CD14-positive monocyte (primary cell): ENCODE measurements at regions not wholly inside any gene's neighbourhood (a gene's known extent, or its start where the extent isn't known, plus 50 kb on each side); places are given as distances from the start of the nearest gene placed in this dataset.

Experiments
- DNase-seq, 3 donors: peaks; one replicate each; pipeline ENCODE4 v3.0.0-alpha.2; 2011 to 2022
- H2AFZ ChIP-seq: 2 replicates; pipeline ENCODE4 v1.6.0; 2012; ENCODE audit warnings: mild to moderate bottlenecking, low read depth, low read length, inconsistent platforms; ENCODE audit not compliant: insufficient read depth, poor library complexity, severe bottlenecking
- H3K27ac ChIP-seq, 2 donors: 1 replicate in 1 of 2; 2 replicates in 1 of 2; pipeline ENCODE4 v1.5.1; 2012 to 2013; ENCODE audit warnings: low read length in 2 of 2, control low read depth in 1 of 2, inconsistent platforms in 1 of 2, low read depth in 1 of 2, mild to moderate bottlenecking in 1 of 2
- H3K27me3 ChIP-seq, 2 donors: one replicate each; pipeline versions ENCODE4 v1.6.0 to v1.6.1; 2011 to 2013; ENCODE audit warnings: low read length in 2 of 2; ENCODE audit not compliant: control insufficient read depth in 2 of 2, insufficient read depth in 2 of 2
- H3K36me3 ChIP-seq, 2 donors: replicated peaks in 1 of 2; 1 replicate in 1 of 2; 2 replicates in 1 of 2; pipeline versions ENCODE4 v1.5.1 to v1.6.1; 2012 to 2013; ENCODE audit warnings: low read length in 2 of 2, control low read depth in 1 of 2, inconsistent platforms in 1 of 2, mild to moderate bottlenecking in 1 of 2; ENCODE audit not compliant: insufficient read depth in 2 of 2, control insufficient read depth in 1 of 2
- H3K4me1 ChIP-seq, 2 donors: 1 replicate in 1 of 2; 2 replicates in 1 of 2; pipeline versions ENCODE4 v1.5.1 to v1.6.1; 2012 to 2013; ENCODE audit warnings: low read length in 2 of 2, control low read depth in 1 of 2, inconsistent platforms in 1 of 2, mild to moderate bottlenecking in 1 of 2, moderate library complexity in 1 of 2; ENCODE audit not compliant: insufficient read depth in 2 of 2, control insufficient read depth in 1 of 2
- H3K4me2 ChIP-seq: replicated peaks from 2 replicates; pipeline ENCODE3; 2012; ENCODE audit warnings: low read length, moderate library complexity, mild to moderate bottlenecking; ENCODE audit not compliant: poor library complexity, severe bottlenecking; ENCODE audit errors: extremely low read depth
- H3K4me3 ChIP-seq, 3 experiments: fragments of 200-600 bp in 1 of 3; sonication (generic) in 1 of 3; replicated peaks in 1 of 3; 1 replicate in 2 of 3; 2 replicates in 1 of 3; pipeline ENCODE4 v1.5.1; 2011 to 2013; ENCODE audit warnings: low read length in 3 of 3, mild to moderate bottlenecking in 3 of 3, control low read depth in 2 of 3, low read depth in 2 of 3, inconsistent platforms in 1 of 3, moderate library complexity in 1 of 3
- H3K79me2 ChIP-seq: 2 replicates; pipeline ENCODE4 v1.6.0; 2012; ENCODE audit warnings: mild to moderate bottlenecking, control low read depth, inconsistent platforms, low read length, moderate library complexity; ENCODE audit not compliant: insufficient read depth
- H3K9ac ChIP-seq: 2 replicates; pipeline ENCODE4 v1.6.0; 2017; ENCODE audit warnings: low read length, mild to moderate bottlenecking; ENCODE audit not compliant: insufficient read depth, poor library complexity, severe bottlenecking
- H3K9me3 ChIP-seq, 2 donors: replicated peaks in 1 of 2; 1 replicate in 1 of 2; 2 replicates in 1 of 2; pipeline versions ENCODE4 v1.5.1 to v1.6.1; 2012 to 2013; ENCODE audit warnings: low read length in 2 of 2, control low read depth in 1 of 2; ENCODE audit not compliant: control insufficient read depth in 1 of 2, insufficient read depth in 1 of 2
- H4K20me1 ChIP-seq: 2 replicates; pipeline ENCODE4 v1.6.0; 2012; ENCODE audit warnings: mild to moderate bottlenecking, low read length, control low read depth, moderate library complexity; ENCODE audit not compliant: insufficient read depth
- H3K27ac Mint-ChIP-seq, 7 donors: one replicate each; pipeline ENCODE4 v1.8.0; 2020; ENCODE audit warnings: mild to moderate bottlenecking in 7 of 7, mixed read lengths in 7 of 7, moderate library complexity in 6 of 7, inconsistent platforms in 2 of 7
- H3K27me3 Mint-ChIP-seq, 3 donors: one replicate each; pipeline ENCODE4 v1.8.0; 2021 to 2022; ENCODE audit warnings: low read depth in 3 of 3, mild to moderate bottlenecking in 3 of 3, mixed read lengths in 3 of 3, moderate library complexity in 3 of 3, inconsistent platforms in 1 of 3
- H3K36me3 Mint-ChIP-seq, 2 donors: one replicate each; pipeline ENCODE4 v1.8.0; 2020; ENCODE audit warnings: mixed read lengths in 2 of 2, inconsistent platforms in 1 of 2, mild to moderate bottlenecking in 1 of 2
- H3K4me1 Mint-ChIP-seq: one replicate; pipeline ENCODE4 v1.8.0; 2020; ENCODE audit warnings: mild to moderate bottlenecking, mixed read lengths
- H3K4me3 Mint-ChIP-seq, 2 donors: one replicate each; pipeline ENCODE4 v1.8.0; 2020; ENCODE audit warnings: mild to moderate bottlenecking in 2 of 2, mixed read lengths in 2 of 2, moderate library complexity in 1 of 2
- H3K9me3 Mint-ChIP-seq, 7 donors: one replicate each; pipeline ENCODE4 v1.8.0; 2020 to 2022; ENCODE audit warnings: mixed read lengths in 7 of 7, mild to moderate bottlenecking in 6 of 7, moderate library complexity in 6 of 7, inconsistent platforms in 2 of 7
- CTCF ChIP-seq: fragments of 200-600 bp; IDR thresholded peaks from one replicate; pipeline ENCODE4 v1.8.0; 2022; ENCODE audit warnings: antibody characterized with exemption, mild to moderate bottlenecking
- WGBS: methylation state at CpG from one replicate; pipeline ENCODE4 v1.1.5; 2013; ENCODE audit warnings: missing lambda C conversion rate; ENCODE audit not compliant: insufficient coverage; 5-methylcytosine and 5-hydroxymethylcytosine counted together
- intact Hi-C, 2 donors: fragments of 100-400 bp; cut with micrococcal nuclease; formaldehyde crosslinking; loops; one replicate each; pipeline versions ENCODE4 v1.15.0 to v1.15.1; 2023

DNA sequence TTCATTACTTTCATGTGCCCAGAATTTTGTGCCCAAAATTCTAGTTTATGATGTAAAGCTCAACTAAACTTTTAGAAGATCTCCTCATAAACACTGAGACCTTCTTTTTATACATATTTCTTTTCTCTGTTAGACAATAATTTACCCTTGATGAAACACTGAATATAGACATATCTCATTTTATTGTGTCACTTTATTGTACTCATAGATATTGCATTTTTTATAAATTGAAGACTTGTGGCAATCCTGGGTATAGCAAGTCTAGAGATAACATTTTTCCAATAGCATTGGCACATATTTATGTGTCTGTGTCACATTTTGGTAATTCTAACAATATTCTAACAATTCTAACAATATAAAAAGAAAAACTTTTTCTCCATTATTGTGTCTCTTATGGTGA is 74.9 kb upstream of the POU3F2 start:
- no peaks in the 10 kb centered on the region for H3K36me3 Mint-ChIP-seq

DNA sequence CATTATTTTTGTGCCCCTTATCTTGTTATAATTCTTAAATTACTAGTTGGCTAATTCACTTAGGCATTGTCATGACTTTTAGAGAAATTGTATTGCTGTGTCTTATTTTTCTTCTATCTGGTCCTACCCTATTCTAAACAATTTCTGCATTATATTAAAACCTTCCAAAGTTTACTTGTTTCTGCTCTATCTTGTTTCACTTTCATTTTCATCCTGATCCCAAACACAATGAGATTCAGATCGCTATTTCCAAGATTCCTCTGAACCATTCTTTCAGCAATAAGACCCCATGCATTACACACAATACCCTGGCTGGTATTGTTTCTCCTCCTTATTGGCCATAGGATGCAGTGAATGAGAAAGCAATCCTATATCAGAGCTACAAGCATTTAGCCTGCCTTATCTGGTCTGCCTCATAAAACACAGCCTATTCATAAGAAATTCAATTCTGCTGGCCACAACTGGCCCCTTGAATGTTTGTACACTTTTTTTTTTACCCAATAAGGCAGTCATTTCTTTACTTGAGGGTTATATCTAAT is 69.9 kb upstream of the POU3F2 start:
- no peak overlapping the region for H3K9ac ChIP-seq
- peak overlapping the region in 1 of 2 donors; percentile 68 for H3K4me3 Mint-ChIP-seq
- H3K27ac ChIP-seq: no peak overlapping the region
- no peaks in the 10 kb centered on the region for H3K36me3 Mint-ChIP-seq
- no peaks in the 10 kb centered on the region for H3K4me1 ChIP-seq
- no peaks in the 10 kb centered on the region for H3K4me1 Mint-ChIP-seq
- H3K4me3 ChIP-seq: no peak overlapping the region
- H3K27ac Mint-ChIP-seq: no peak overlapping the region
- H4K20me1 ChIP-seq: no peaks in the 10 kb centered on the region
- H3K9me3 ChIP-seq: no peaks in the 10 kb centered on the region
- H3K9me3 Mint-ChIP-seq: peaks cover 0 to 7% (median 0%) of the 10 kb centered on the region in 7 donors
- 67% methylated on average over 1 of the region's 1 CpG for WGBS
- H3K27me3 Mint-ChIP-seq: peaks cover 1 to 2% (median 1%) of the 10 kb centered on the region in 3 donors
- no peak for TF ChIP-seq CTCF
- H3K36me3 ChIP-seq: no peaks in the 10 kb centered on the region
- intact Hi-C loops: no loop called here
- no peak overlapping the region for H3K4me2 ChIP-seq
- no peak for DNase-seq
- H3K79me2 ChIP-seq: no peaks in the 10 kb centered on the region
- H2AFZ ChIP-seq: no peak overlapping the region
- no peaks in the 10 kb centered on the region for H3K27me3 ChIP-seq

More for the DNA sequence above, 74.9 kb upstream of the POU3F2 start:
- no peaks in the 10 kb centered on the region for H3K27me3 ChIP-seq
- no peaks in the 10 kb centered on the region for H3K4me1 Mint-ChIP-seq
- no peak for TF ChIP-seq CTCF
- H3K4me1 ChIP-seq: no peaks in the 10 kb centered on the region
- no peak overlapping the region for H3K4me2 ChIP-seq
- H4K20me1 ChIP-seq: no peaks in the 10 kb centered on the region
- no peak overlapping the region for H3K27ac ChIP-seq
- H3K27me3 Mint-ChIP-seq: peaks cover 0 to 1% (median 1%) of the 10 kb centered on the region in 3 donors
- H3K36me3 ChIP-seq: no peaks in the 10 kb centered on the region
- intact Hi-C loops: no loop called here
- H3K4me3 Mint-ChIP-seq: no peak overlapping the region
- peaks cover 0 to 7% (median 2%) of the 10 kb centered on the region in 7 donors for H3K9me3 Mint-ChIP-seq
- no peaks in the 10 kb centered on the region for H3K9me3 ChIP-seq
- DNase-seq: no peak
- H2AFZ ChIP-seq: no peak overlapping the region
- no peaks in the 10 kb centered on the region for H3K79me2 ChIP-seq
- H3K27ac Mint-ChIP-seq: no peak overlapping the region
- H3K4me3 ChIP-seq: no peak overlapping the region
- no peak overlapping the region for H3K9ac ChIP-seq
